A673 (cell line): ENCODE measurements at regions not wholly inside any gene's neighbourhood (a gene's known extent, or its start where the extent isn't known, plus 50 kb on each side); places are given as distances from the start of the nearest gene placed in this dataset.

Experiments used
- EZH2 ChIP-seq: fragments of 200-600 bp; sonication (generic); IDR thresholded peaks from 2 replicates; pipeline ENCODE4 v1.6.1; 2017; ENCODE audit warnings: borderline replicate concordance, low read depth, mild to moderate bottlenecking, mixed read lengths, antibody characterized with exemption, low read length; ENCODE audit not compliant: poor library complexity, severe bottlenecking
- TF ChIP-seq, protein P1 (sequence below): fragments of 300-800, 200-600 bp; sonication (generic); conservative IDR thresholded peaks from 2 replicates; pipeline ENCODE4 v1.5.1; 2017; ENCODE audit warnings: low read depth, mild to moderate bottlenecking, antibody characterized with exemption, low read length, moderate library complexity, mixed read lengths

DNA sequence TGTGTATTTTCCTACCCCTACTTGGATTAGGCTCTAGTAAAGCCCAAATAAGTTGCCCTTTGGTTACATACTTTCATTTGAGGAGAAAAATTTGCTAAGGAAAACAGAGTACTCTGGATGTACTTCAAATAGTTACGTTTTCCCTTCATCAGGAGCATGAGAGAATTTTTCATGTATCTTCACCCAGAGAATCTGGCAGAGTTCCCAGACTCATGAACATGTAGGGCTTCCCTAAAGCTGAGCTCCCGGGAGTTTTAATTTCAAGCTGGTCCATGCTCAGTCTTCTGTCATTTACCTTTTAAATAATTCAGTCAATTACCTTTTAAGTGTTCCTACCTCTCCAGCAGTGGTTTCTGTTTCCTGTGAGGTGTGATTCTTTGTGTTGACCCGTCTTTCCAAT lies 367.5 kb upstream of the GRID2 start:
- TF ChIP-seq, protein P1, sequence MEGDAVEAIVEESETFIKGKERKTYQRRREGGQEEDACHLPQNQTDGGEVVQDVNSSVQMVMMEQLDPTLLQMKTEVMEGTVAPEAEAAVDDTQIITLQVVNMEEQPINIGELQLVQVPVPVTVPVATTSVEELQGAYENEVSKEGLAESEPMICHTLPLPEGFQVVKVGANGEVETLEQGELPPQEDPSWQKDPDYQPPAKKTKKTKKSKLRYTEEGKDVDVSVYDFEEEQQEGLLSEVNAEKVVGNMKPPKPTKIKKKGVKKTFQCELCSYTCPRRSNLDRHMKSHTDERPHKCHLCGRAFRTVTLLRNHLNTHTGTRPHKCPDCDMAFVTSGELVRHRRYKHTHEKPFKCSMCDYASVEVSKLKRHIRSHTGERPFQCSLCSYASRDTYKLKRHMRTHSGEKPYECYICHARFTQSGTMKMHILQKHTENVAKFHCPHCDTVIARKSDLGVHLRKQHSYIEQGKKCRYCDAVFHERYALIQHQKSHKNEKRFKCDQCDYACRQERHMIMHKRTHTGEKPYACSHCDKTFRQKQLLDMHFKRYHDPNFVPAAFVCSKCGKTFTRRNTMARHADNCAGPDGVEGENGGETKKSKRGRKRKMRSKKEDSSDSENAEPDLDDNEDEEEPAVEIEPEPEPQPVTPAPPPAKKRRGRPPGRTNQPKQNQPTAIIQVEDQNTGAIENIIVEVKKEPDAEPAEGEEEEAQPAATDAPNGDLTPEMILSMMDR, result no peak
- TF ChIP-seq EZH2, result no peak
